OCI-LY3 (cell line): ENCODE measurements at regions not wholly inside any gene's neighbourhood (a gene's known extent, or its start where the extent isn't known, plus 50 kb on each side); places are given as distances from the start of the nearest gene placed in this dataset.

ENCODE experiments used
- H2AFZ ChIP-seq: fragments of 200-600, 300-600 bp; shearing (Covaris generic); 2 replicates; pipeline ENCODE4 v1.6.0; 2014; ENCODE audit warnings: antibody characterized with exemption, low read depth, low read length
- H3K27ac ChIP-seq: fragments of 200-600, 300-600 bp; sonication (generic); 2 replicates; pipeline ENCODE4 v1.5.1; 2014; ENCODE audit warnings: mild to moderate bottlenecking, low read length, moderate library complexity, mixed read lengths
- H3K27me3 ChIP-seq: fragments of 200-600, 300-600 bp; sonication (generic); 2 replicates; pipeline ENCODE4 v1.6.1; 2014; ENCODE audit warnings: low read depth, low read length, mixed read lengths
- H3K36me3 ChIP-seq: fragments of 200-600, 300-600 bp; sonication (generic); replicated peaks from 2 replicates; pipeline ENCODE3; 2014; ENCODE audit warnings: low read depth, low read length, mixed read lengths
- H3K4me1 ChIP-seq: fragments of 300-600, 200-600 bp; sonication (generic); 2 replicates; pipeline ENCODE4 v1.6.1; 2014; ENCODE audit warnings: low read length, mixed read lengths
- H3K4me2 ChIP-seq: fragments of 200-600, 300-600 bp; sonication (generic); 2 replicates; pipeline ENCODE4 v1.6.1; 2014; ENCODE audit warnings: low read length, mixed read lengths
- H3K4me3 ChIP-seq: fragments of 300-600, 200-600 bp; sonication (generic); 2 replicates; pipeline ENCODE4 v1.5.1; 2014; ENCODE audit warnings: antibody characterized with exemption, mild to moderate bottlenecking, low read length, moderate library complexity
- H3K79me2 ChIP-seq: fragments of 300-600, 200-600 bp; shearing (Covaris generic); 2 replicates; pipeline ENCODE4 v1.6.1; 2014; ENCODE audit warnings: mild to moderate bottlenecking, low read length, mixed read lengths
- H3K9ac ChIP-seq: fragments of 300-600, 200-600 bp; shearing (Covaris generic); 2 replicates; pipeline ENCODE4 v1.6.0; 2014; ENCODE audit warnings: mild to moderate bottlenecking, low read length, moderate library complexity
- H3K9me3 ChIP-seq: fragments of 200-600, 300-600 bp; shearing (Covaris generic); 2 replicates; pipeline ENCODE4 v1.6.1; 2014; ENCODE audit warnings: low read length, mixed read lengths; ENCODE audit not compliant: insufficient read depth
- H4K20me1 ChIP-seq: fragments of 200-600, 300-600 bp; sonication (generic); 2 replicates; pipeline ENCODE4 v1.6.1; 2016; ENCODE audit warnings: low read length, mixed read lengths; ENCODE audit not compliant: insufficient read depth
- CTCF ChIP-seq: fragments of 200-600, 300-600 bp; sonication (generic); IDR thresholded peaks from 2 replicates; pipeline ENCODE4 v1.5.1; 2014; ENCODE audit warnings: antibody characterized with exemption, low read length, low read depth
- EZH2phosphoT487 ChIP-seq: fragments of 200-600 bp; shearing (Covaris generic); IDR thresholded peaks from 2 replicates; pipeline ENCODE4 v1.6.1; 2018; ENCODE audit warnings: antibody characterized with exemption, mixed run types, low read depth

- Histone ChIP-seq H3K36me3 (no peaks in the 10 kb centered on the region), H3K9me3 (no peaks in the 10 kb centered on the region), H3K4me1 (no peaks in the 10 kb centered on the region), H3K9ac (no peak overlapping the region), H4K20me1 (no peaks in the 10 kb centered on the region), H3K27me3 (no peaks in the 10 kb centered on the region), H2AFZ (no peak overlapping the region), H3K79me2 (no peaks in the 10 kb centered on the region), H3K4me2 (no peak overlapping the region), H3K4me3 (no peak overlapping the region), H3K27ac (no peak overlapping the region)
- TF ChIP-seq CTCF = no peak
- TF ChIP-seq EZH2phosphoT487 = no peak
Observed at GRCh38 chr2:120990451-120990871, 254.8 kb downstream of the GLI2 start.

DNA sequence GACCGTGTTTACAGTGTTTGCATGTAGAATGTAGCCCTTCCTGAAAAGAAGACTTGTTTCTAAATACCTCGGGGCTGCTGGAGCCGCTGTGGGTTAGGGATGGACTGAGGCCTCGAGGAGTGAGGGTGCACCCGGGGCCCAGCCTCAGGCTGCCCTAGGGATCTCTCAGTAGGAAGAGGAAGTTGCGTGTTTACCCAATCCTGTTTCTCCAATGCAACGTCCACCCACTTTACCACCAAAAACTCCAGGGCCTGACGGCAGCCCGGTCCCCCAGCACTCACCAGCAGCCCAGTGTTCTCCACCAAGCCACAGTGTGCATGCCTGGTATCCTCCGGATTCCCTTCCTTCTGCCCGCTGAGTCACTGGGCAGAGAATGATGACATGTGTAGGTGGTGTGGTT is 255.8 kb downstream of the GLI2 start:
- Histone ChIP-seq H3K4me2 (no peak overlapping the region), H3K4me1 (no peaks in the 10 kb centered on the region), H3K27ac (no peak overlapping the region), H3K4me3 (no peak overlapping the region), H4K20me1 (no peaks in the 10 kb centered on the region), H3K79me2 (no peaks in the 10 kb centered on the region), H3K27me3 (no peaks in the 10 kb centered on the region), H3K9me3 (no peaks in the 10 kb centered on the region), H3K9ac (no peak overlapping the region), H3K36me3 (no peaks in the 10 kb centered on the region), H2AFZ (no peak overlapping the region)
- TF ChIP-seq CTCF = no peak
- TF ChIP-seq EZH2phosphoT487 = no peak

DNA sequence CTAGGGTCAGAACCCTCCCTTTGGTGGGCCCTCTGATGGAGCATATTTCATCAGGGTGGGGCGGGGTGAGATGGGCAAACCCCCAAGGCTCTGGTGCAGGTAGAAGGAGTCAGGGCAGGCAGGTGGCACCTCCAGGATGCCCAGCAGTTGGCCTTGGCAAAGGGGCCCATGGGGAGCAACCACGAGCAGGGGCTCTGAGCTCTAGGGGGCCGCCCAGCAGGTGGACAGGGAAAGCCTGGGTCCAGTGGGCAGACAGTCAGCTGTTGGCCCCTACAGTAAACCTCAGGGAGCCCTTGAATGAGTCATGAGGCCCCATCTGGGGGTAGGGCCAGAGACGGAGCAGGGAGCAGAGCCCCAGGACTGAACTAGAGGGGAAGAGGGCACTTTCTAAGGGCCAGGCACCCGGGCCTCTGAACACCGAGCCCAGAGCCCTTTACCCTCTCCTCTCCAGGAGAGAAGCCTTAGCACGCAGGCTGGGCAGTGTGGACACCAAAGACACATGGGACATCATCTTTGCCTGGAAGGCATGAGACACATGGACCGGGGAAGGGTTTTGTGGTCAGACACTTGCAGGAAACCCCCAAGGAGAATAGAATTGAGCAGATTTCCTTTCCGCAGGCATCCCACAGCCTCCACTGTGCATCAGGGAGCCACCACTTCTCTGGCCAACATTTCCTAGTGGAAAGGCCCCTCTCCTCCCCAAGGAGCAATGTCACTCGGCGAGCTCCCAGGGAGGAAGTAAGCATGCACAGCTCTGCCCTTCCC is 257.3 kb downstream of the GLI2 start:
- no peaks in the 10 kb centered on the region for H3K79me2 ChIP-seq
- no peak for TF ChIP-seq EZH2phosphoT487
- no peak for TF ChIP-seq CTCF
- no peaks in the 10 kb centered on the region; the same call in 1 of the 2 replicates for H3K27me3 ChIP-seq
- no peaks in the 10 kb centered on the region for H3K9me3 ChIP-seq
- H3K36me3 ChIP-seq = no peaks in the 10 kb centered on the region
- no peak overlapping the region for H3K27ac ChIP-seq
- no peak overlapping the region for H3K4me3 ChIP-seq
- H3K9ac ChIP-seq = no peak overlapping the region
- no peaks in the 10 kb centered on the region for H3K4me1 ChIP-seq
- no peaks in the 10 kb centered on the region for H4K20me1 ChIP-seq
- H3K4me2 ChIP-seq = no peak overlapping the region
- no peak overlapping the region for H2AFZ ChIP-seq

GRCh38 chr2:120993661-120994060 is 258.0 kb downstream of the GLI2 start:
- H3K4me1 ChIP-seq = no peaks in the 10 kb centered on the region
- H3K4me2 ChIP-seq = no peak overlapping the region
- no peaks in the 10 kb centered on the region for H3K79me2 ChIP-seq
- H3K27me3 ChIP-seq = no peaks in the 10 kb centered on the region; the same call in 1 of the 2 replicates
- no peak overlapping the region for H3K4me3 ChIP-seq
- no peaks in the 10 kb centered on the region for H3K9me3 ChIP-seq
- no peak overlapping the region for H3K27ac ChIP-seq
- no peaks in the 10 kb centered on the region for H4K20me1 ChIP-seq
- H3K9ac ChIP-seq = no peak overlapping the region
- no peak overlapping the region for H2AFZ ChIP-seq
- TF ChIP-seq CTCF (no peak), EZH2phosphoT487 (no peak)
- no peaks in the 10 kb centered on the region for H3K36me3 ChIP-seq
